GM20000 (cell line): ENCODE measurements at regions not wholly inside any gene's neighbourhood (a gene's known extent, or its start where the extent isn't known, plus 50 kb on each side); places are given as distances from the start of the nearest gene placed in this dataset.

Experiments
- DNase-seq: peaks from one replicate; pipeline ENCODE4 v3.0.0; 2012; ENCODE audit warnings: low spot score
- CTCF ChIP-seq: IDR thresholded peaks from 2 replicates; pipeline ENCODE4 v1.5.1; 2012; ENCODE audit warnings: mild to moderate bottlenecking, control low read depth; ENCODE audit errors: extremely low read depth, missing control alignments

DNA sequence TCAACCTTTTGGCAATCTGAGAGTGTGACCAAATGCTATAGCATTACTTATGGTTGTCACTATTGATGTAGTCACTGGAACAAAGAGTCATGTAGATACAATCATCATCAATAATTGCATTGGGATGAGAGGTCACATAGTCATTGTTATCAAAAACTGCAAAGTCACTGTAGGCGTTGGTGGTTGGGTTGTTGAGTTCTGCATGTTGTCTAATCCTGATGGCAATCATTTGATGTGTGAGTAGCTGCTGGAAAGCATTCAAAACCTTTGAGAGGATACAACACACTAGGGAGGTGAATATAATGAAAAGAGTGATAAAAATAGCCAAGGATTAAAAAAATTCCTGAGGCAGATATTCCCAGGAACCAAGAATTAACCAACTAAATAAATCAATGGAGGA lies 214.7 kb upstream of the SYT10 start:
- no peak for DNase-seq
- TF ChIP-seq CTCF = no peak

DNA sequence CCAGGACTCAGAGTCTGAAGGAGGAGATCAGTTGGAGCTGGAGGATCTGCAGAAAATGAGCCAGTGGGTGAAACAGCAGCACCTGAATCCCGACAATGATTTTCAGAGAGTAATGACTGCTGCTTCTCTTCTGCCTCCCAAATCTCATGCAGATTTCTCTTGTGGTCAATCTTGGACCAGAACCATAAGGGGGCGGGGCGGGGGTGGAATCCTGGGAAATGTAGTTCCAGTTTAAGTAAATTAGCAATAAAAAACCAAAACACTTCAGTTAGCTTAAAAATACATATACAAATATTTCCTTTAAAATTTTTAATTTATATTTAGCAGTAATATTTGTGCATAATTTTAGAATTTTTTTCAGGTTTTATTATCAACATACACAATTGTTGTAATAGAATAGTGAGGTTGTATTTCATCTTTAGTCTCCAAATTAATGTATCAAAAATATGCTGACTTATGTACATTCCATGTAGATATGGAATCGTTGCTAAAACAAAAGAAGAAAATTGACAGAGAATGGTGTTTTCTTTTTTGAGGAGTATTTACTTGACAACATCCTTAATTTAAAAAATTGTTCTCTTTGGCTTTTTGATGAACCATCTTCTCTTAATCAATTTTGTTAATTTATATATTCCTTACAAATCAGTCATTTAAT lies 223.5 kb upstream of the SYT10 start:
- DNase-seq = no peak
- TF ChIP-seq CTCF = no peak

GRCh38 chr12:33669349-33669748 lies 229.7 kb upstream of the SYT10 start:
- no peak for TF ChIP-seq CTCF
- DNase-seq = no peak

GRCh38 chr12:33670284-33670683 lies 230.7 kb upstream of the SYT10 start:
- TF ChIP-seq CTCF = no peak
- no peak for DNase-seq

- DNase-seq = no peak
- TF ChIP-seq CTCF = no peak
Measured at GRCh38 chr12:33671676-33672075, 232.1 kb upstream of the SYT10 start.

DNA sequence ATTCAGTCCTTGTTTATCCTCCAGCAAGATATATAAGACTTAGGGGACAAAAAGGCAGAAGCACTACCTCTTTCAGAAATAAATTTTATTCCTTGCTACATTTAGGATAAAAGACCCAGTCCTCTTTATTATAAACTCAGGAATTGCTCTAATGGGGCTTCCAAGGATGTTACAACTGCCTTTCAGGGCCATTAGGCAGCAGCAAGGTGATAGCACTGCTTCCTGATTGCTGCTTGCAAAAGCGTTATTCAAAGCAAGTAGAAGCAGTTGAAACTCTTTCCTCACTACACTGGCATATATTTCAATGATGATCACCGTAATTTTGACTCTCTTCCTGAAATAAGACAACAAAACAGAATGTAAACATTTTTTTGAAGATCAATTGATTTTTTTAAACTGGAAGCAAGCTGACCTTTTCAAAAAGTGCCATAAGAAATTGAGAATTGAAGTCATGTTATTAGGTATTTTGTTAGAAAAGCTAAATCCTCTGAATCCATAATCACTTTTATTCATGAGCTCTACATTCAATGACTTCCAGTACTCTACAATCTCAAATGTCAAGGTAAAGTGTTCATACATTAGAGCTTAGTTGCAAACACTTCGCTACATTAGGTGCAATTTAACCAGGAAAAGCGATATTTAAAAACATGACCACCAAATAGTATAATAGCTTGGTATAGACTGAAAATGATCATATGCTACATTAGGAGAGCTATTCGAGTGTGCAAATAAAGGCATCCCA lies 233.4 kb upstream of the SYT10 start:
- no peak for TF ChIP-seq CTCF
- no peak for DNase-seq

DNA sequence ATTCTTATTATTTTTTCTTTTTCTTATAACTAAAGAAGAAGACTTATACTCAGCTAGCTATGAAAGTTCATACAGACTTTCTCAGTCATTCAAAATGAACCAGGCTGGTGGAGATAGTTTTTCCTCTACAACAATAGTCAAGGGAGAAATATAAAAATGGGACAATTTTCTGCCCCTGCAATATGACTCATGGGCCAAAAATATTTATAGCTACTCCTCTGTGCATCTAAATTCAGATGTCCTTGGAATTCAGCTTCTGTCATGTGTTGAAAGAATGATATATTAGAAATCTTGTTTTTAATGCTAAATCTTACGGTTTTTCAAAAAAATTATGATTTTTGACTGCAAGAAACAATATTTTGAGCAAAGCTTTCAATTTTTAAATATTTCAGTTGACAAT lies 237.2 kb upstream of the SYT10 start:
- no peak for TF ChIP-seq CTCF
- no peak for DNase-seq
